KOPT-K1 (cell line): ENCODE measurements at regions not wholly inside any gene's neighbourhood (a gene's known extent, or its start where the extent isn't known, plus 50 kb on each side); places are given as distances from the start of the nearest gene placed in this dataset.
"Not testable (repeated sequence)": the region's sequence is repeated elsewhere in the genome, so short reads cannot be mapped to it uniquely, and the experiment has no call there.

Experiments
- H3K27ac ChIP-seq: fragments of 200-600 bp; sonication (generic); 2 replicates; pipeline ENCODE4 v1.5.1; 2016; ENCODE audit warnings: antibody characterized with exemption, mild to moderate bottlenecking, low read depth, low read length; ENCODE audit not compliant: poor library complexity, severe bottlenecking
- H3K36me3 ChIP-seq: fragments of 200-600 bp; sonication (generic); 2 replicates; pipeline ENCODE4 v1.5.1; 2017; ENCODE audit warnings: antibody characterized with exemption, mild to moderate bottlenecking, low read length, moderate library complexity; ENCODE audit not compliant: insufficient read depth
- H3K9me3 ChIP-seq: fragments of 200-600 bp; sonication (generic); 2 replicates; pipeline ENCODE4 v1.5.1; 2017; ENCODE audit warnings: antibody characterized with exemption, low read length, mild to moderate bottlenecking; ENCODE audit not compliant: insufficient read depth, poor library complexity, severe bottlenecking

DNA sequence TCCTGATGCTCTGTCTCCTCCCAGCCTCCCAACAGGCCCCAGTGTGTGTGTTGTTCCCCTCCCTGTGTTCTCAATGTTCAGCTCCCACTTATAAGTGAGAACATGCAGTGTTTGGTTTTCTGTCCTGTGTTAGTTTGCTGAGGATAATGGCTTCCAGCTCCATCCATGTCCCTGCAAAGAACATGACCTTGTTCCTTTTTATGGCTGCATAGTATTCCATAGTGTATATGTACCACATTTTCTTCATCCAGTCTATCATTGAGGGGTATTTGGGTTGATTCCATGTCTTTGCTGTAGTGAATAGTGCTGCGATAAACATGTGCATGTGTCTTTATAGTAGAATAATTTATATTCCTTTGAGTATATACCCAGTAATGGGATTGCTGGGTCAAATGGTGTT, 150.4 kb downstream of the KLF6 start:
- H3K36me3 ChIP-seq, H3K9me3 ChIP-seq, H3K27ac ChIP-seq: not testable (repeated sequence)

DNA sequence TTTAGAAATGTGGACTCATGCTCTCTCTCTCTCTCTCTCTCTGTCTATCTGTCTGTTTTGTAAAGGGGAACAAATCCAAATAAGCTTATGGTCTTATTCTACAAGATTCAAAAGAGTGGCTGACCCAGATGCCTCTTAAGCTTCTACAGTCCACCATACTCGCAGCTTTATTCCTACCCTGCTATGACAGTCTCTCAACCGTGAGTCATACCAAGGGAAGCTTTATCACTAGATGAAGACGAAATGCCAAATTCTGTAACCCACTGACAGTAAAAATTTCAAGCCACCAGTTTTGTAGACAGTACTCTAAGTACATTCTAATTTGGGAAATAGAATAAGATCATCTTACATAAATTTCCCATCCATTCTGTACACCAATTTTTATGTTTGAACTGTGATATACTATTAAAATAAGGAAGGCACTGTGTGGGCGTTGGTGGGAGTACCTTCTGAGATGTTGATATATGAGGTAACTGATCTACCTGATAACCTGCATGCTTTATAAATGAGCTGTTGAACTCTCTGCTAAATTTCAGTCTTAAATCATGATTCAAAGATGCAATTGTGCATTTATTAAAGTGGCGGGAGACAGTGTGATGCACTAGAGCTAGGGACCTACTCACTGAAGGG, 153.2 kb downstream of the KLF6 start:
- Histone ChIP-seq H3K9me3 (no peaks in the 10 kb centered on the region), H3K27ac (no peak overlapping the region), H3K36me3 (no peaks in the 10 kb centered on the region)

DNA sequence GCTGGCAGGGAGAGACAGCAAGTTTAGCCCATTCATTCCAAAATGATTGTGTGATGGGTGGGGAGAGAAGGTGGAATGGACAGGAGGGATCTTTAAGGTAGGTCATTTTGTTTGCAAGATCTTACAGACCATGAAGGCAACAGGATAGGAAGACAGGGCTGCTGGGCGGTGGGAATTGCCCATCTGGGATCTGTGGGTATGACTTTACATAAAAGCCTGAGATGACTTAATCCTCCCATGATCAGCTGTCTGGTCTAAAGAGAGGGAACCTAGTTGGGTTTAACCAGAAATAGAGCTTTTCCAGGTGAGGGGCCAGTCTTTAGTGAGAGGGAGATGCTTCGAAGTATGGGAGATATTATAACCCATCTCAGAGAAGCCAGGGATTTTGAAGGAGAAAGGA, 153.7 kb downstream of the KLF6 start:
- Histone ChIP-seq H3K36me3 (no peaks in the 10 kb centered on the region), H3K9me3 (no peaks in the 10 kb centered on the region), H3K27ac (no peak overlapping the region)

DNA sequence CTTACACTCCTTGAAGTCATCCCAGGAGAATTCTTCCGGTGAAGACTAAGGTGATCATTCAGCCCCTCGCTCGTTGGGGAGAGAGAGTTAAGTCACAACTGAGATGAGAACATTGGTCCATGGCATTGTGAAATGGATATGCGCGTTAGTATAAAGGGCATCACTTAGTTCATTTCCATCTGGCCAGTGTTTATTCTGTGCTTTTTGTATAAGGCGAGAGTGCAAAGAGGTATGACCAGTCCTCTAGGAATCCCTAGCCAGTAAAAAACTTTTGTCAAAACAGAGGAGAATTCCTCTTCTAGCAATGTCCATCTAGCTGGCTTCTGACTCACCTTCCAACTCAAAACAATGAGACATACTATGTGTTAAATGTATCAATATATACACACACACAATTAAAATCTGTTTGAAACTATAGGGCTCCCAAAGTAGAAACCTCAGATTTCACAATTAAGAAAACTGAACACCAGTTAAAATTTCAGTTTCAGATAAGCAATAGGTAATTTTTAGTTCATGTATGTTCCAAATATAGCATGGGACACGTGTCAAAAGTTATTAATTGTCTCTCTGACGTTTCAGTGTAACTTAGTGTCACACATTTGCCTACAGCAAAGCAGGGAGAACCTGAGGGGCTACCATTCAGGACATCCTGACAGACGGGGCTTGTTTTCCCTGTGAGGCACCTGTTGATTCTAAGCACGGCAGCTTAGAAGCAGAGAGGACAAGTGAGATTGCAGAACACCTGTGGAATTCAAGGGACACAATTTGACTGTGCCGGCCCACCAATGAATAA, 158.9 kb downstream of the KLF6 start:
- Histone ChIP-seq H3K36me3 (no peaks in the 10 kb centered on the region), H3K9me3 (peaks cover 2% of the 10 kb centered on the region), H3K27ac (no peak overlapping the region)

DNA sequence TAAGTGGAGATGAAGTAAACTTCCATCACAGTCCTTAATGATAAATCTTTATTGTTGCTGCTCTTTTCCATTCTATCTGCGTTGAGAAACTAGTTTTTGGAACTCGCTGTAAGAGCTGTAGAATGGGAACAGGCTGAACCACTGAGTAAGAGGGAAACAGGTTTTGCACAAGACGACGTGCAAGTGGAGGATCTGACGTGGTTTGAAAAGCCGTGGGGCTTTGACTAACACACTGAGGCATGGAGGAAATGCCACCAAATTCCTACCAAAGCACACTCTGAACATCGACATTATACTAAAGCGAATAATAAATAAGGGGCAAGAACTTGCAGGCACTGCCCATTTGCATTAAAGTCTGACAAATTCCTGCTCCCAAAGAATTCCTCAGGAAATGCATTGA, 160.6 kb downstream of the KLF6 start:
- no peaks in the 10 kb centered on the region for H3K36me3 ChIP-seq
- peaks cover 12% of the 10 kb centered on the region for H3K9me3 ChIP-seq
- no peak overlapping the region for H3K27ac ChIP-seq

DNA sequence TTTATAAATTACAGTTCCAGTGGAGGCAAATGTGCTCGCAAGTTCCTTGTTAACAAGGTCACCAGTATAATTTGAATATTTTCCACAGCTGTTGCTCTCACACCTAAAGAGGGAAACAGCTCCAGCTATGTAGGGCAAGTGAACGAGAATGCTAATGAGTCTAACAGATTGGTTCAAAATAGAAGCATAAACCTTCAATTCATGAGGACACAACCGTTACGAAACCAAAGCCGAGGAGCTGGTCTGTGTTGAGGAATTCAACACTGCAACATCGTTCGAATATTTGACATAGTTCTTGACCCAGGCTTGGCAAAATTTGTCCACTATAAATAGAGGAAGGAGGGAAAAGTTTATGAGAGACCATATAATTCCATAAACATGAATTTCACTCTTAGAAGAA, 161.3 kb downstream of the KLF6 start:
- no peak overlapping the region for H3K27ac ChIP-seq
- H3K9me3 ChIP-seq, result peaks cover 12% of the 10 kb centered on the region
- H3K36me3 ChIP-seq, result no peaks in the 10 kb centered on the region

DNA sequence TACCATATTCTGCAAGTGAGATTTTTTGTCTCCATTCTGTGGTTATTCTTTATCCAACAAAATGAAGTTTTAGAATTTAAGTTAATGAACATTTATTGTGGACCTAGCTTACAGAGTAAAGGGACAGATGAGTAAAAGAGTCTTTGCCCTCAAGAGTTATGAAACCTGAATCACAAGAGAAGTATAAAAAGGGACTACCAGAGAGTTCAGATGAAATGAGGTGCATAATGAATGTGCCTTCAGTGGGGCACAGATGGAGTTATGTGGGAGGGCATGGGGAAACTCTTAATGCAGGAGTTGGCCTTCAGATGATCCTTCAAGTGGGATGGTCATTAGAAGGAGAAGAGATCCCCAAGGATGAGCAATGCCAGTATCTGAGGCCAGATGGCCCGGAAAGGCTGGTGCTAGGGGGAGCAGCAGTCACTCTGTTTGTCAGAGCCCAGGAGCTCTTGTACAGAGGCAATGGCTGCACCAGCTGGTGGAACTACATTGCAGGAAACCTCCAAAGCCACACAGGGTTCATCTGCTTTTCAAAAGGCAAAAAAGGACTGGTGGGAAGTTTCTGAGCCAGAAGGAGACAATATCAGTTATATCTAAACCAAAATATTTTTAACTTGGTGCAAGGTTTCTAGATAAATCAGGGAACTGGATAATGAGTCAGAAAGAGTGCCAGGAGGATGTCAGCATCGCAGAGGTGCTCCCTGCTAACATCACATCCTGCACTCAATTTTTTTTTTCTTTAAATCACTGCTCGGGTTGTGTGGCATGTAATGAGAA, 162.0 kb downstream of the KLF6 start:
- Histone ChIP-seq H3K27ac (no peak overlapping the region), H3K36me3 (no peaks in the 10 kb centered on the region), H3K9me3 (peaks cover 12% of the 10 kb centered on the region)

DNA sequence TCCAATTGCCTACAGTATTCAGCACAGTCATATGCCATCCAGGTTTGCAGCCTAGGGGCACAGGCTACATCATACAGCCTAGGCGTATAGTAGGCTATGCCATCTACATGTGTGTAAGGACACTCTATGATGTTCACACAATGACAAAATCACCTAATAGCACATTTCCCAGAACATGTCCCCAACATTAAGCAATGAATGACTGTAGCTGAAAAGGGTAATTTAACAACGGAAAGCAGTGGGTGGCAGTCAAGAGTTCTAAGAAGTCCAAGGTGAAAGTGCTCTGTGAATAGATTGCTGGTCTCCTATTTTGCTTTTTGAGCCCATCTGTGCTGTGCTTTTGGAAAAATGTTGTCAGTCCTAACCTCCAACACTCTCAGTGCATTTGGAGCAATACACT, 162.6 kb downstream of the KLF6 start:
- H3K36me3 ChIP-seq, result no peaks in the 10 kb centered on the region
- no peak overlapping the region for H3K27ac ChIP-seq
- H3K9me3 ChIP-seq, result peaks cover 12% of the 10 kb centered on the region

DNA sequence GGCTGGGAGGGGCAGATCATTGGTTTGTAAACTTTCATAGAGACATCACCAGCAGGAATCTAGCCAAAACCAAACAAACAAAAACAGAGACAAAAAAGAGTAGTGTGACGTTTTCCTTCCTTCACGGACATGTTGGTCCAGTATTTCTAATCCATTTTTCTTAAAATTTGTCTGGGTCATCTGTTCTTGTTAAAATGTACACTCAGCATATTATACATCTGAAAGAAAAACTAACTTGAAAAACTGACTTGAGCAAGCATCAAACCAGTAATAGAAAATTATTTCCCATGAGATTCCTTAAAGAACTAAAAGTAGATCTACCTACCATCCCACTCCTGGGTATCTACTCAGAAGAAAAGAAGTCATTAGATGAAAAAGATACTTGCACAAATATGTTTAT, 164.2 kb downstream of the KLF6 start:
- no peak overlapping the region for H3K27ac ChIP-seq
- no peaks in the 10 kb centered on the region for H3K36me3 ChIP-seq
- peaks cover 12% of the 10 kb centered on the region for H3K9me3 ChIP-seq

DNA sequence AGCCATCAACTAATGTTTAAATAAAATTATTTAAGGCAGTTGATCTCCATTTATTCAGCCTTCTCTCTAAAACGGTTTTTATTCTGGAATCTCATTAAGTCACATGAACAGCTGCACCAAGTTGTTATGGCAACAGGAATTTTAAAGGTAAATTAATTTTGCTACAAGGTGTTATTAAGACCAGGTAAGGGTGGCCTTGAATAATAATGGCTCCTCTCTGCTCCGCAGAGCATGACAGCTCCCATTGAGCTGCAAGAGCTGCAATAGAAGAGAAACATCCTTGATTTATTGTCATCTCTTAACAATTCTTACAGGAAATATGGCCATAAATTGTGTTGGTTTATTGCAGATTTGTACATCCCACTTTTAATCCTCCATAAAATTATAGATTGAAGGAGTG, 165.8 kb downstream of the KLF6 start:
- H3K9me3 ChIP-seq, result peaks cover 12% of the 10 kb centered on the region
- no peaks in the 10 kb centered on the region for H3K36me3 ChIP-seq
- no peak overlapping the region for H3K27ac ChIP-seq

DNA sequence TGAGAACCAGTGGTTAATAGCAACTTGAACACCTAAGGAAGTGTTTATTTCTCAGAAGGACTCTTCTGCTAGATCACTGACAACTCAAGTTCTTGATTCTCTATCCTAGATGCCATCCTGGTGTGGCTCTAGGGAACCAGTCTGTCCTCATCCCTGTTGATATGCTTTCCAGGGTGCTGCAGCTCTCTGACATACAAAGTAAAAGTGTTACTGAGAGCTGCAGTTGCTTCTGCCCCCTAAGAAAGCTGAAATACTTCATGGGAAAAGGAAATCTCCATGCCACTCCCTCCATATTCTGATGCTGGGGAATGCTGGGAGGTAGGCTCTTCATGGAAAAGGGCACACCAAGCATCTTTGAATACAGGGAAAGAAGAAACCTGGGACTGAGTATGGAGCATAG, 168.1 kb downstream of the KLF6 start:
- Histone ChIP-seq H3K9me3 (peaks cover 21% of the 10 kb centered on the region), H3K27ac (no peak overlapping the region), H3K36me3 (no peaks in the 10 kb centered on the region)

DNA sequence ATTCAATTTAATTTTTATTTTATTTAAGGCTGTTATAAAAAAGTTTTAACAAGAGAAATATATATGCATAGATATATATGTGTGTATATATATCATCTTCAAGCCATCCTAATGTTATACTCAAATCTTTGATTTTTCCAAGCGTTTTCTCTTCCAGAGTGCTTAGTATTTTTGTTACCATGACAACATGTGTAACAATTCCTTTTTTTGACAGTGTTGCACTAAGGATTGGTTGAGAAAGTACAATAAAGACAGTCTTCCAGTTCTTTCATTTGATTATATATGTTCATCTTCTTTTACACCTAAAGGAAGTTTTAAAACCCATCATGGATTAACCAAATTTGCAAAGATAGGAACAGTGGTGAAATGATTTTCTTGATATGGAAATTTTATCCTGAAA, 171.7 kb downstream of the KLF6 start:
- Histone ChIP-seq H3K9me3 (peaks cover 24% of the 10 kb centered on the region), H3K36me3 (no peaks in the 10 kb centered on the region), H3K27ac (no peak overlapping the region)

DNA sequence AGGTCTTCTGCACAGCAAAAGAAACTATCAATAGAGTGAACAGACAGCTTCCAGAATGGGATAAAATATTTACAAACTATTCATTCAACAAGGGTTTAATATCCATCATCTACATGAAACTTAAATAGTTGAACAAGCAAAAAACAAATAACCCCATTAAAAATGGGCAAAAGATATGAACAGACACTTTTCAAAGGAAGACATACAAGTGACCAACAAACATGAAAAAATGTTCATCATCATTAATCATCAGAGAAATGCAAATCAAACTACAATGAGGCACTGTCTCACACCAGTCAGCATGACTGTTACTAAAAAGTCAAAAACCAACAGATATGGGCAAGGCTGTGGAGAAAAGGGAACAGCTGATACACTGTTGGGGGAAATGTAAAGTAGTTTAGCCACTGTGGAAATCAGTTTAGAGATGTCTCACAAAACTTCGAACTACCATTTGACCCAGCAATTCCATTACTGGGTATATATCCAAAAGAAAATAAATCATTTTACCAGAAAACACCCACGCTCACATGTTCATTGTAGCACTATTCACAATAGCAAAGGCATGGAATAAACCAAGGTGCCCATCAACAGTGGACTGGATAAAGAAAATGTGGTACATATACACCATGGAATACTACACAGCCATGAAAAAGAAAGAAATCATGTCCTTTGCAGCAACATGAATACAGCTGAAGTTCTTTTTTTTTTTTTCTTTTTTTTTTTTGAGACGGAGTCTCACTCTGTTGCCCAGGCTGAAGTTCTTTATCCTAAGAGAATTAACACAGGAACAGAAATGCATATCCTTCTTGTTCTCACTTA, 172.6 kb downstream of the KLF6 start:
- Histone ChIP-seq H3K9me3 (peaks cover 30% of the 10 kb centered on the region), H3K36me3 (no peaks in the 10 kb centered on the region), H3K27ac (no peak overlapping the region)

DNA sequence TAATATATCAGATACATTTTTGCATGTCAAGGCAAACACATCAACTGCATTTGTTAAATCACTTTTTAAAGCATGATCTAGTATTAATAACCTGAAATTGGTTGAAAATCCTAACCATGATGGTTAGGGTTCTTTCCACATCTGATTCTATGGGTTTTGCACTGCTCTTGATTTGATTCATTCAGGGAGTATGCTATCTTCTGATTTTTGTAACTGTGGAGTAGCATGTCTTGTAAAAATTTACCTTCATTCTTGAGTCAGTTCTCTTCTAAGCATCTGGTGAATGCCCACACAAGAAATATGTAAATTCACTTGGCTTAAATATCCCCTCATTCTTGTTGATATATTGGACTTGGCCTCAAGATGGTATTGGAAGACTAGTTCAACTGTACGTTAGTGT, 178.7 kb downstream of the KLF6 start:
- H3K36me3 ChIP-seq, result no peaks in the 10 kb centered on the region
- H3K27ac ChIP-seq, result no peak overlapping the region
- H3K9me3 ChIP-seq, result peaks cover 20% of the 10 kb centered on the region

DNA sequence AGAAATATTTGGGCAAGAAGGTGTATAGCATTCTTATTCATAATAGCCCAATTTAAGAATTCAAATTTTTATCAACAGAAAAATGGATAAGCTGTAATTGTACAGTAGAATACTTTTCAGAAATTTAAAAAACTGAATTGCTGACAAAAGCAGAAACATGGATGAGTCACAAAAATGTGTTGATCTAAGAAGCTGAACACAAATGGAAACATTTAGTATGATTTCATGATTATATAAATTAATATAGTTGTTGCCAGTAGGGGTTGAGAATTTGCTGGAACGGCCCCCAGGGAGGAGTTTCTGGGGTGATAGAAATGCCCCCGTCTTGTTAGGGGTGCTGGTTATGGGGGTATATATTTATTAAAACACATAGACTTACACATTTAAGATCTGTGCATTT, 179.1 kb downstream of the KLF6 start:
- H3K36me3 ChIP-seq, result no peaks in the 10 kb centered on the region
- no peak overlapping the region for H3K27ac ChIP-seq
- H3K9me3 ChIP-seq, result peaks cover 16% of the 10 kb centered on the region
